H9 (cell line): ENCODE measurements at regions not wholly inside any gene's neighbourhood (a gene's known extent, or its start where the extent isn't known, plus 50 kb on each side); places are given as distances from the start of the nearest gene placed in this dataset.
"Not testable (repeated sequence)": the region's sequence is repeated elsewhere in the genome, so short reads cannot be mapped to it uniquely, and the experiment has no call there.

Experiments
- DNase-seq: peaks from one replicate; pipeline ENCODE4 v3.0.0-alpha.2; 2017
- H2AFZ ChIP-seq: one replicate; pipeline ENCODE4 v1.6.1; 2013; ENCODE audit warnings: mild to moderate bottlenecking, low read length, control low read depth, moderate library complexity
- H2AK5ac ChIP-seq: 2 replicates; pipeline ENCODE4 v1.6.1; 2013; ENCODE audit warnings: low read length, control low read depth, mixed read lengths; ENCODE audit not compliant: insufficient read length
- H2BK120ac ChIP-seq: one replicate; pipeline ENCODE4 v1.6.1; 2013; ENCODE audit warnings: low read depth, mild to moderate bottlenecking, low read length, control low read depth, inconsistent platforms; ENCODE audit not compliant: poor library complexity, severe bottlenecking
- H2BK12ac ChIP-seq: 2 replicates; pipeline ENCODE4 v1.6.1; 2013; ENCODE audit warnings: low read length, control low read depth, mixed read lengths, low read depth; ENCODE audit not compliant: insufficient read length
- H2BK15ac ChIP-seq: 2 replicates; pipeline ENCODE4 v1.6.1; 2013; ENCODE audit warnings: low read depth, low read length, control low read depth
- H2BK20ac ChIP-seq: one replicate; pipeline ENCODE4 v1.6.1; 2013; ENCODE audit warnings: low read depth, mild to moderate bottlenecking, low read length, control low read depth, inconsistent platforms; ENCODE audit not compliant: poor library complexity, severe bottlenecking
- H2BK5ac ChIP-seq: 2 replicates; pipeline ENCODE4 v1.6.1; 2013; ENCODE audit warnings: low read length, control low read depth, mixed read lengths; ENCODE audit not compliant: insufficient read length
- H3K14ac ChIP-seq: 2 replicates; pipeline ENCODE4 v1.6.1; 2013; ENCODE audit warnings: low read length, control low read depth; ENCODE audit not compliant: insufficient read depth
- H3K18ac ChIP-seq: 2 replicates; pipeline ENCODE4 v1.6.1; 2013; ENCODE audit warnings: low read depth, mild to moderate bottlenecking, mixed read lengths, low read length, control low read depth; ENCODE audit not compliant: insufficient read length
- H3K23ac ChIP-seq: 2 replicates; pipeline ENCODE4 v1.6.1; 2013; ENCODE audit warnings: low read length, control low read depth, mixed read lengths, low read depth; ENCODE audit not compliant: insufficient read length
- H3K23me2 ChIP-seq: 2 replicates; pipeline ENCODE4 v1.6.1; 2013; ENCODE audit warnings: low read depth, mild to moderate bottlenecking, mixed read lengths, low read length, control low read depth; ENCODE audit not compliant: insufficient read length, poor library complexity, severe bottlenecking
- H3K27ac ChIP-seq: 2 replicates; pipeline ENCODE4 v1.5.1; 2013; ENCODE audit warnings: low read length, control low read depth, mixed read lengths, low read depth; ENCODE audit not compliant: insufficient read length
- H3K27me3 ChIP-seq: 2 replicates; pipeline ENCODE4 v1.6.1; 2013; ENCODE audit warnings: low read length, control low read depth, inconsistent platforms; ENCODE audit not compliant: insufficient read depth
- H3K4ac ChIP-seq: 2 replicates; pipeline ENCODE4 v1.6.1; 2013; ENCODE audit warnings: low read depth, mild to moderate bottlenecking, control low read depth, inconsistent platforms, low read length, moderate library complexity
- H3K4me1 ChIP-seq: 2 replicates; pipeline ENCODE4 v1.6.1; 2013; ENCODE audit warnings: low read length, control low read depth, inconsistent platforms; ENCODE audit not compliant: insufficient read depth
- H3K4me2 ChIP-seq: 2 replicates; pipeline ENCODE4 v1.6.1; 2013; ENCODE audit warnings: low read length, control low read depth, mixed read lengths; ENCODE audit not compliant: insufficient read length, insufficient read depth
- H3K56ac ChIP-seq: 2 replicates; pipeline ENCODE4 v1.6.1; 2013; ENCODE audit warnings: low read depth, mild to moderate bottlenecking, mixed read lengths, low read length, control low read depth; ENCODE audit not compliant: insufficient read length
- H3K79me1 ChIP-seq: 2 replicates; pipeline ENCODE4 v1.6.1; 2013; ENCODE audit warnings: low read depth, mild to moderate bottlenecking, moderate library complexity, low read length, control low read depth, inconsistent platforms; ENCODE audit not compliant: insufficient read depth, poor library complexity, severe bottlenecking
- H3K79me2 ChIP-seq: 2 replicates; pipeline ENCODE4 v1.6.1; 2013; ENCODE audit warnings: low read length, control low read depth, inconsistent platforms; ENCODE audit not compliant: insufficient read depth
- H3K9ac ChIP-seq: 2 replicates; pipeline ENCODE4 v1.6.1; 2013; ENCODE audit warnings: low read length, control low read depth, mixed read lengths; ENCODE audit not compliant: insufficient read length; ENCODE audit errors: extremely low read depth
- H3K9me3 ChIP-seq: one replicate; pipeline ENCODE4 v1.6.1; 2013; ENCODE audit warnings: low read depth, low read length, inconsistent platforms; ENCODE audit not compliant: control insufficient read depth
- H3T11ph ChIP-seq: one replicate; pipeline ENCODE4 v1.6.1; 2013; ENCODE audit warnings: mild to moderate bottlenecking, low read length, control low read depth, inconsistent platforms
- H4K20me1 ChIP-seq: one replicate; pipeline ENCODE4 v1.6.1; 2013; ENCODE audit not compliant: control insufficient read depth, insufficient read length, insufficient read depth
- H4K5ac ChIP-seq: 2 replicates; pipeline ENCODE4 v1.6.1; 2013; ENCODE audit warnings: low read depth, mild to moderate bottlenecking, mixed read lengths, low read length, control low read depth; ENCODE audit not compliant: insufficient read length
- H4K8ac ChIP-seq: replicated peaks from 2 replicates; pipeline ENCODE4 v1.6.1; 2013; ENCODE audit warnings: low read length, control low read depth, mixed read lengths, low read depth; ENCODE audit not compliant: insufficient read length
- H4K91ac ChIP-seq: 2 replicates; pipeline ENCODE4 v1.6.1; 2013; ENCODE audit warnings: low read depth, mild to moderate bottlenecking, moderate library complexity, mixed read lengths, low read length, control low read depth; ENCODE audit not compliant: insufficient read length
- H3K27ac Mint-ChIP-seq, 3 experiments: 2 replicates in 2 of 3; 3 replicates in 1 of 3; pipeline ENCODE4 v1.8.0; 2020 to 2021; ENCODE audit warnings: mixed read lengths in 3 of 3, mild to moderate bottlenecking in 1 of 3, moderate library complexity in 1 of 3
- H3K27me3 Mint-ChIP-seq: 2 replicates; pipeline ENCODE4 v1.8.0; 2021; ENCODE audit warnings: low read depth, mild to moderate bottlenecking, moderate library complexity, mixed read lengths
- H3K36me3 Mint-ChIP-seq, 3 experiments: 2 replicates in 2 of 3; 3 replicates in 1 of 3; pipeline ENCODE4 v1.8.0; 2020 to 2021; ENCODE audit warnings: low read depth in 3 of 3, mixed read lengths in 3 of 3; ENCODE audit not compliant: insufficient read depth in 1 of 3
- H3K4me1 Mint-ChIP-seq, 2 experiments: 2 replicates each; pipeline ENCODE4 v1.8.0; 2020; ENCODE audit warnings: mixed read lengths in 2 of 2
- H3K4me3 Mint-ChIP-seq, 2 experiments: 2 replicates in 1 of 2; 3 replicates in 1 of 2; pipeline ENCODE4 v1.8.0; 2020 to 2021; ENCODE audit warnings: mild to moderate bottlenecking in 2 of 2, mixed read lengths in 2 of 2, moderate library complexity in 1 of 2
- H3K9me3 Mint-ChIP-seq, 2 experiments: 2 replicates in 1 of 2; 3 replicates in 1 of 2; pipeline ENCODE4 v1.8.0; 2020; ENCODE audit warnings: mild to moderate bottlenecking in 2 of 2, mixed read lengths in 2 of 2, moderate library complexity in 1 of 2
- WGBS: extraction: QIAGEN DNeasy Blood & Tissue Kit; methylation state at CpG from one replicate; pipeline ENCODE4 v1.1.7; 2013; ENCODE audit warnings: missing lambda C conversion rate, low lambda C conversion rate, mixed read lengths; ENCODE audit not compliant: insufficient read length; ENCODE audit errors: extremely low coverage; 5-methylcytosine and 5-hydroxymethylcytosine counted together

DNA sequence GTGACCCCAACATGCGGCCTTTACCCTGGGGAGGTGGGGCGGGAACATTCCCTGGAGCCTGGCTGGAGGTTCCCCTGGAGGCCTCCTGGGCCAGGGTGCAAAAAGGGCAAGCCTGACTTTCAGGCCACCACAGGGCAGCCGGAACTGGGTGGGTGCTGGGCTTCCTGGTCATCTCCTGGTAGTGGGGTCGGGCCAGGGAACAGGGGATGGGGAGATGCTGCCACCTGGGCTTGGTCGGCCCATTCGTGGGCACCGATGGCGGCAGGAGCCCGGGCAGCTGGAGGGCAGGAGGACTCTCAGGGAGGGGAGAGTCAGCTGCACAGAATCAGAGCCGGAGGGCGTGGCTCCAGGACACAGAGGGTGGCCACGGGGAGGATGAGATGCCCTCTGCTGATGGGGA, 112.0 kb upstream of the EFCAB3 start:
- not testable (repeated sequence) for H3K9ac ChIP-seq, H3K79me1 ChIP-seq, H3K4me1 ChIP-seq, H3K18ac ChIP-seq, H3K4me2 ChIP-seq, H2BK12ac ChIP-seq, H2BK15ac ChIP-seq, H2AK5ac ChIP-seq, H2BK120ac ChIP-seq, H3K23me2 ChIP-seq, H3K27ac Mint-ChIP-seq, H3K4ac ChIP-seq, H2BK5ac ChIP-seq, H3K36me3 Mint-ChIP-seq, H3K56ac ChIP-seq, H3K9me3 Mint-ChIP-seq, H3K23ac ChIP-seq, H3K27ac ChIP-seq, H4K20me1 ChIP-seq, H3K4me3 Mint-ChIP-seq, DNase-seq, H3K27me3 Mint-ChIP-seq, H2AFZ ChIP-seq, H3K14ac ChIP-seq, H4K8ac ChIP-seq, H2BK20ac ChIP-seq, H3T11ph ChIP-seq, H4K91ac ChIP-seq, H3K79me2 ChIP-seq, H3K4me1 Mint-ChIP-seq, H3K9me3 ChIP-seq, H3K27me3 ChIP-seq, H4K5ac ChIP-seq
- no CpG with 5 or more reads among the region's 12 CpGs for WGBS

DNA sequence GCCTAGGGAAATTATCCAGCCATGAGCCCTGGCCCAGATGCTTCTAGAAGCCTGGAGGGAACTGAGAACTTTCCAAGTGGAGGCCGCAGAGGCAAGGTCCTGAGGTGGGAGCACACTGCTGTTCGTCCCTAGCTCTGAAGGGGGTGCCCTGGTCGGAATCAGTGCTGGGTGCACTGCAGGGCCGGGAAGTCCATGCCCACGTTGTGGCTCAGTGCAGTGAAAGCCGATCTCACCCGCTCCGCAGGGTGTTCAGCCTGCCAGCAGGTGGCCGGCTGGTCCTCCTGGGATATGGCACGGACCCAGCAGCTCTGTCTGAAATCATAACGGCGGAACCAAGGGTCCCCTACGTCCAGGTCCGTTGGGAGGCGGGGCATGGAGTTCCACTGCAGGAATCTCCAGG, 115.4 kb upstream of the EFCAB3 start:
- not testable (repeated sequence) for H4K91ac ChIP-seq, H3K79me2 ChIP-seq, H3K18ac ChIP-seq, H3K9me3 ChIP-seq, H3K4me1 ChIP-seq, H3K9me3 Mint-ChIP-seq, H3K79me1 ChIP-seq, H2BK12ac ChIP-seq, H3K36me3 Mint-ChIP-seq, H2AFZ ChIP-seq, H3K4me3 Mint-ChIP-seq, H2BK120ac ChIP-seq, H4K20me1 ChIP-seq, H2AK5ac ChIP-seq, H3K9ac ChIP-seq, H3K27me3 ChIP-seq, H4K5ac ChIP-seq, H2BK5ac ChIP-seq, H4K8ac ChIP-seq, H2BK20ac ChIP-seq, H3K56ac ChIP-seq, H3K4ac ChIP-seq, H3K4me1 Mint-ChIP-seq, DNase-seq, H3K23me2 ChIP-seq, H3T11ph ChIP-seq, H3K27me3 Mint-ChIP-seq, H3K27ac Mint-ChIP-seq, H3K14ac ChIP-seq, H2BK15ac ChIP-seq, H3K4me2 ChIP-seq, H3K23ac ChIP-seq, H3K27ac ChIP-seq
- no CpG with 5 or more reads among the region's 15 CpGs for WGBS

DNA sequence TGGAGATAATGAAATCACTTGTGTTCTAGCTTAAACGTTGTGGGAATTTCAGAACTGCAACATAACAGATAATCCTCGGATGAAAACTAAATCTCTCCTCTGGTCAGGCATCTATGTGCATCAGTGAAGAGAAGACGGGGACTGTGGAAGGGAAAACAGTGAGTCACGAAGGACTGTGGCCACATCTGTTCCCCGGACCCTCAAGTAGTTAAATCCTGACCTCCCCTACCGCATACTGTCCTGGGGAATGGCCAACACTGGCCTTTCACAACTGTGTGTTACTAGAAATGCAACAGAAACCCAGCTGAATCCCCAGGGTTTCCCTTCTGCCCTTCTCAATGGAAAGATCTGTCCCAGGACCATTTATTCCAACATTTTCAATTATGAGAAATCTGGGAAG, 124.6 kb upstream of the EFCAB3 start:
- not testable (repeated sequence) for H3T11ph ChIP-seq

More for the DNA sequence above, 124.6 kb upstream of the EFCAB3 start:
- H2BK120ac ChIP-seq, H3K56ac ChIP-seq, H3K4ac ChIP-seq, H3K79me2 ChIP-seq, H2BK12ac ChIP-seq, H2AK5ac ChIP-seq, H3K9me3 ChIP-seq, H3K79me1 ChIP-seq, H3K4me3 Mint-ChIP-seq, H3K4me1 Mint-ChIP-seq, H2BK5ac ChIP-seq, H4K20me1 ChIP-seq, H3K14ac ChIP-seq, H3K27ac ChIP-seq, H3K23ac ChIP-seq, H3K18ac ChIP-seq, H2BK20ac ChIP-seq, H2BK15ac ChIP-seq, H3K36me3 Mint-ChIP-seq, H3K4me2 ChIP-seq, H4K91ac ChIP-seq, H3K27me3 Mint-ChIP-seq, H2AFZ ChIP-seq, DNase-seq, H4K5ac ChIP-seq, H4K8ac ChIP-seq, H3K9me3 Mint-ChIP-seq, H3K23me2 ChIP-seq, H3K9ac ChIP-seq, H3K27me3 ChIP-seq, H3K27ac Mint-ChIP-seq, H3K4me1 ChIP-seq: not testable (repeated sequence)
- WGBS: no CpG with 5 or more reads among the region's 6 CpGs
